Spleen (tissue), 11 donors: ENCODE measurements at regions not wholly inside any gene's neighbourhood (a gene's known extent, or its start where the extent isn't known, plus 50 kb on each side); places are given as distances from the start of the nearest gene placed in this dataset.

Experiments used
- DNase-seq: peaks from one replicate; pipeline ENCODE4 v3.0.0-alpha.2; 2020
- H3K27ac ChIP-seq, 8 donors: fragments of 200-600 bp; sonication (generic) in 7 of 8; 1 replicate in 4 of 8; 2 replicates in 4 of 8; pipeline versions ENCODE4 v1.5.0 to v1.8.0; 2016 to 2021; ENCODE audit warnings: inconsistent platforms in 4 of 8, mild to moderate bottlenecking in 4 of 8, moderate library complexity in 1 of 8
- H3K27me3 ChIP-seq, 7 donors: fragments of 200-600 bp; sonication (generic) in 6 of 7; replicated peaks in 1 of 7; 1 replicate in 4 of 7; 2 replicates in 3 of 7; pipeline versions ENCODE4 v1.5.0 to v1.8.0; 2016 to 2021; ENCODE audit warnings: inconsistent platforms in 3 of 7, mild to moderate bottlenecking in 1 of 7
- H3K36me3 ChIP-seq, 6 donors: fragments of 200-600 bp; sonication (generic) in 5 of 6; 1 replicate in 4 of 6; 2 replicates in 2 of 6; pipeline versions ENCODE4 v1.5.0 to v1.8.0; 2016 to 2021; ENCODE audit warnings: inconsistent platforms in 2 of 6
- H3K4me1 ChIP-seq, 6 donors: fragments of 200-600 bp; sonication (generic) in 5 of 6; 1 replicate in 3 of 6; 2 replicates in 3 of 6; pipeline versions ENCODE4 v1.5.0 to v1.8.0; 2016 to 2021; ENCODE audit warnings: inconsistent platforms in 3 of 6
- H3K4me3 ChIP-seq, 8 donors: fragments of 200-600 bp; sonication (generic) in 7 of 8; 1 replicate in 4 of 8; 2 replicates in 4 of 8; pipeline versions ENCODE4 v1.5.0 to v1.8.0; 2016 to 2021; ENCODE audit warnings: inconsistent platforms in 4 of 8, mild to moderate bottlenecking in 4 of 8, moderate library complexity in 2 of 8
- H3K9me3 ChIP-seq, 8 donors: fragments of 200-600 bp; sonication (generic) in 7 of 8; 1 replicate in 4 of 8; 2 replicates in 4 of 8; pipeline versions ENCODE4 v1.5.0 to v1.8.0; 2016 to 2021; ENCODE audit warnings: inconsistent platforms in 4 of 8
- CTCF ChIP-seq, 11 experiments: fragments of 200-600 bp in 7 of 11; fragments of 450-650 bp in 4 of 11; sonication (generic) in 4 of 11; IDR thresholded peaks in 8 of 11; conservative IDR thresholded peaks in 3 of 11; 1 replicate in 7 of 11; 2 replicates in 4 of 11; pipeline versions ENCODE4 v1.4.0 to v1.8.0; 2016 to 2021; ENCODE audit warnings: antibody characterized with exemption in 11 of 11, inconsistent platforms in 4 of 11, mild to moderate bottlenecking in 1 of 11
- POLR2A ChIP-seq, 3 donors: fragments of 450-650 bp; IDR thresholded peaks; one replicate each; pipeline ENCODE4 v1.5.1; 2017; ENCODE audit warnings: antibody characterized with exemption in 3 of 3, mild to moderate bottlenecking in 1 of 3
- POLR2AphosphoS5 ChIP-seq, 3 donors: sonication (generic); formaldehyde crosslinking; IDR thresholded peaks; one replicate each; pipeline ENCODE4 v1.5.1; 2017; ENCODE audit warnings: antibody characterized with exemption in 3 of 3
- WGBS, 5 donors: extraction: QIAGEN DNeasy Blood & Tissue Kit in 3 of 5; methylation state at CpG; one replicate each; pipeline versions ENCODE4 v1.1.5 to v1.1.7; 2013 to 2018; 5-methylcytosine and 5-hydroxymethylcytosine counted together
- intact Hi-C: fragments of 100-400 bp; cut with DNase I; formaldehyde crosslinking; loops from one replicate; pipeline ENCODE4 v1.15.0; 2023; ENCODE audit warnings: low total_unique reads
- donor health status: healthy with polysubstance abuse.
- donor health status: DM: no; HTN: no; CAD: no; lungs with moderate emphysema.
- donor health status: DM: no; HTN: no; CAD: no.
- donor health status: Bipolar disorder and iron deficiency.
- donor health status: healthy.
- donor health status: DM: no; HTN: no; CAD: no.
- donor health status: DM: yes; HTN: yes; CAD: no.

DNA sequence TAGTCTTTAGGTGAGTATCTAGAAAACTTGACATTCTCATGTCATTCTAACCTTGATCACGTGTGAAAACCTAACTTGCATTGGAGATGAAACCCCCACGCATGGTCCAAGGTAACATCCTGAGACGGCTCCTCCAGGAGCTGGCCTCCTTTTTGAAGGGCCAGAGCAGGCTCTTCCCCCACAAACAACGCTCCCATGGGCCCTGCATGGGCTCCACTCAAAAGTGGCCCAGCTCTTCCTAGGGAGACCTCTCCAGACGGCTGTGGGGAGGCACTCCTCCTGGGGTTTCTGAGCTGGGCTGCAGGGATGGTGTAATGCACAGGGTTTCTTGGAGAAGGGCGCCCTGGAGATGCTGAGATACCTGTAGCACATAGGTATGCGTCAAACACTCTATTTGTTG lies 296.2 kb upstream of the IRX1 start:
- H3K4me3 ChIP-seq, result no peak overlapping the region
- DNase-seq, result no peak
- TF ChIP-seq CTCF (IDR thresholded peaks at IDR 0.05 in 8 of 11, conservative IDR thresholded peaks at IDR 0.05 in 3 of 11) (no peak), POLR2A (IDR thresholded peaks at IDR 0.05) (no peak), POLR2AphosphoS5 (IDR thresholded peaks at IDR 0.05) (no peak)
- H3K4me1 ChIP-seq, result no peaks in the 10 kb centered on the region
- intact Hi-C loops, result no loop called here
- 68 to 81% (median 70%) methylated on average over 7 of the region's 7 CpGs for WGBS, 5 donors
- H3K27me3 ChIP-seq, result peaks cover 0 to 11% (median 0%) of the 10 kb centered on the region in 7 donors
- no peaks in the 10 kb centered on the region for H3K36me3 ChIP-seq
- no peaks in the 10 kb centered on the region for H3K9me3 ChIP-seq
- H3K27ac ChIP-seq, result no peak overlapping the region

GRCh38 chr5:3297853-3298252 lies 297.8 kb upstream of the IRX1 start:
- H3K27me3 ChIP-seq, result peaks cover 0 to 11% (median 0%) of the 10 kb centered on the region in 7 donors
- intact Hi-C loops, result no loop called here
- H3K4me1 ChIP-seq, result no peaks in the 10 kb centered on the region
- TF ChIP-seq POLR2A (IDR thresholded peaks at IDR 0.05) (no peak), CTCF (IDR thresholded peaks at IDR 0.05 in 8 of 11, conservative IDR thresholded peaks at IDR 0.05 in 3 of 11) (no peak), POLR2AphosphoS5 (IDR thresholded peaks at IDR 0.05) (no peak)
- H3K27ac ChIP-seq, result no peak overlapping the region
- no peak for DNase-seq
- H3K9me3 ChIP-seq, result peaks cover 0 to 9% (median 0%) of the 10 kb centered on the region in 8 donors
- no peak overlapping the region for H3K4me3 ChIP-seq
- WGBS, 5 donors, result 80 to 88% (median 83%) methylated on average over 3 of the region's 3 CpGs
- no peaks in the 10 kb centered on the region for H3K36me3 ChIP-seq

DNA sequence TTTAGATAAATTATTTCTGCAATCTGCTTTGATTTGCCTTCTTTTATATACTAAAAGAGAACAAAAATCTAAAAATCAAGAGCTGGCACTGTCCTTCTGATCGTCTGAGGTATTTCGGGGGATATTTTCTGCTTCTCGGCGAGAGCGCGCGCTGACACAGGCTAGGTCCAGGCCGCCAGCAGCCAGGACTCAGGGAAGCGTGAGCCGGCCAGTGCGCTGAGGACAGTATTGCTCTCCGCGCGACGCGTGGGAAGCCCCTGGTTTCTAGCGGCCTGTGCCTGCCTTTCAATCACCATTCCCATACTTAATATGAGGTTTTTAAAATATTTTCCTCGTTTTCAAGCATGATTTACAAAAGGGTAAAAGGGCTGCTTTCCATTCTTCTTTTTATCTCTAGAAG lies 307.3 kb upstream of the IRX1 start:
- no peaks in the 10 kb centered on the region for H3K36me3 ChIP-seq
- DNase-seq, result peak; percentile 55
- intact Hi-C loops, result no loop called here
- no peaks in the 10 kb centered on the region for H3K27me3 ChIP-seq
- 90 to 95% (median 93%) methylated on average over 18 of the region's 18 CpGs for WGBS, 5 donors
- H3K9me3 ChIP-seq, result peaks cover 0 to 8% (median 1%) of the 10 kb centered on the region in 8 donors
- H3K4me1 ChIP-seq, result no peaks in the 10 kb centered on the region
- TF ChIP-seq CTCF (IDR thresholded peaks at IDR 0.05 in 8 of 11, conservative IDR thresholded peaks at IDR 0.05 in 3 of 11) (no peak), POLR2A (IDR thresholded peaks at IDR 0.05) (no peak), POLR2AphosphoS5 (IDR thresholded peaks at IDR 0.05) (no peak)
- no peak overlapping the region for H3K4me3 ChIP-seq
- H3K27ac ChIP-seq, result no peak overlapping the region

- Histone ChIP-seq H3K4me3 (no peak overlapping the region), H3K9me3 (peaks cover 0 to 4% (median 1%) of the 10 kb centered on the region in 8 donors), H3K36me3 (no peaks in the 10 kb centered on the region), H3K27ac (no peak overlapping the region), H3K27me3 (no peaks in the 10 kb centered on the region), H3K4me1 (no peaks in the 10 kb centered on the region)
- TF ChIP-seq POLR2AphosphoS5 (IDR thresholded peaks at IDR 0.05) (no peak), POLR2A (IDR thresholded peaks at IDR 0.05) (no peak), CTCF (IDR thresholded peaks at IDR 0.05 in 8 of 11, conservative IDR thresholded peaks at IDR 0.05 in 3 of 11) (no peak)
- intact Hi-C loops, result no loop called here
- WGBS, 5 donors, result 58 to 76% (median 69%) methylated on average over 5 to 9 of the region's 9 CpGs
- peak; percentile 64 for DNase-seq
Observed at GRCh38 chr5:3287516-3287915, 308.1 kb upstream of the IRX1 start.
